HT-29 (cell line): ENCODE measurements at regions not wholly inside any gene's neighbourhood (a gene's known extent, or its start where the extent isn't known, plus 50 kb on each side); places are given as distances from the start of the nearest gene placed in this dataset.

ENCODE experiments used
- DNase-seq: peaks from one replicate; pipeline ENCODE4 v3.0.0-alpha.2; 2015; ENCODE audit warnings: low spot score

DNA sequence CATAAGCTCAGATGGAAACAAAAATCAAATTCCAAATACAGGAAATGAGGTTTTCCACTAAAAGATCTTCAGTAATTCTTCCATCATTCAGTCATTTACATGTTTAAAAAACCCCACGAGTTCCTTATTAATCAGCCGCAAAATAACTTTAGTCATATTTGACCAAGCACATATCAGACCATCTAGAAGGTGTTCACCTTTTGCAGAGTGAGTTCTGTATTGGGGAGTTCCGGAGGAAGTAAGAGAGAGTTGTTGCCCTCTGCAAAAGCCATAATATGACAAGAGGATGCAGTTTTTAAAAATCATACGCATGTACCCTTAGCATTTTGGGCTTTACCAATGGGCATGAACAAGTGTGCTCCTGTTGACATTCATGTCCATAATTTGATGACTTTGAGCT lies 61.6 kb downstream of the CCR1 start:
- DNase-seq: no peak

DNA sequence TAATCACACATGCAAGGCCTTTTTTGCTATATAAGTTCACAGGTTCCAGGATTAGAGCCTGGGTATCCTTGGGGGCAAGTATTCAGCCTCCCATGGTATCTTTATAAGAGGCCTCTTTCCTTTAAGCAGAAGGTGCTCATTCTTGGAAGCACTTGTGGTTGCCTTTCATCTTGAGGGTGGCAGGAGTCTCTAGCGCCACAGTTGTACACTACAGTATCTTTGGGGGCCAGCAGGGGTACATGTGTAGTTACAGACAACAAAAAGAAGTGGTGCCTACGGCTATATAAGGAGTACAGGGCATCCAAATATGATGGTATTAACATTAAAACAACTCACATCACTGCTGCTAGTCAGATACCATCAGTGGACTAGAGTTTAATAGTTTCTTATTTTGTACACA lies 62.1 kb downstream of the CCR1 start:
- DNase-seq: no peak

- DNase-seq: no peak
Measured at GRCh38 chr3:46145147-46145546, 63.0 kb downstream of the CCR1 start.

GRCh38 chr3:46143951-46144473 lies 64.1 kb downstream of the CCR1 start:
- DNase-seq: no peak

- no peak for DNase-seq
Measured at GRCh38 chr3:46141813-46142212, 66.3 kb downstream of the CCR1 start.

GRCh38 chr3:46138581-46138980 lies 69.5 kb downstream of the CCR1 start:
- DNase-seq: no peak

DNA sequence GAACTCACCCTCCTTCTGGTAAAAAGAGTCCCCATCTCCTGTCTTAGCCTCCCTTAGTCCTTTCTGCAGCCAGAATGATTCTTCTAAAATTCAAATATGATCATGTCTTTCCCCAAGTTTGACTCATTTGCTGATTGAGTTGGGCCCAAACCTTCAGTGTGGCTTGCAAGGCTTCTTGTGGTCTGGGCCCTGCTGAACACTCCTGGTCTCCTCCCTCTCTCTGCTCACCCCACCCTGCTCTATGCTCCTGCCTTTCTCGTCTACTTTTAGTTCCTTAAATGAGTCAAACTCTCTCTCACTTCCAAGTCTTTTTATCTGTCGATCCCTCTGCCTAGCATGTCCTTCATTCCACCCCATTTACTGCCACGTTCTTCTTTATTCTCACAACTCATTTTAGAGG lies 72.6 kb downstream of the CCR1 start:
- no peak for DNase-seq

- DNase-seq: no peak
Measured at GRCh38 chr3:46133285-46133684, 74.8 kb downstream of the CCR1 start.

- no peak for DNase-seq
Measured at GRCh38 chr3:46132565-46132964, 75.5 kb downstream of the CCR1 start.

- DNase-seq: no peak
Measured at GRCh38 chr3:46131884-46132450, 76.1 kb downstream of the CCR1 start.

GRCh38 chr3:46130631-46131310 lies 77.3 kb downstream of the CCR1 start:
- no peak for DNase-seq

DNA sequence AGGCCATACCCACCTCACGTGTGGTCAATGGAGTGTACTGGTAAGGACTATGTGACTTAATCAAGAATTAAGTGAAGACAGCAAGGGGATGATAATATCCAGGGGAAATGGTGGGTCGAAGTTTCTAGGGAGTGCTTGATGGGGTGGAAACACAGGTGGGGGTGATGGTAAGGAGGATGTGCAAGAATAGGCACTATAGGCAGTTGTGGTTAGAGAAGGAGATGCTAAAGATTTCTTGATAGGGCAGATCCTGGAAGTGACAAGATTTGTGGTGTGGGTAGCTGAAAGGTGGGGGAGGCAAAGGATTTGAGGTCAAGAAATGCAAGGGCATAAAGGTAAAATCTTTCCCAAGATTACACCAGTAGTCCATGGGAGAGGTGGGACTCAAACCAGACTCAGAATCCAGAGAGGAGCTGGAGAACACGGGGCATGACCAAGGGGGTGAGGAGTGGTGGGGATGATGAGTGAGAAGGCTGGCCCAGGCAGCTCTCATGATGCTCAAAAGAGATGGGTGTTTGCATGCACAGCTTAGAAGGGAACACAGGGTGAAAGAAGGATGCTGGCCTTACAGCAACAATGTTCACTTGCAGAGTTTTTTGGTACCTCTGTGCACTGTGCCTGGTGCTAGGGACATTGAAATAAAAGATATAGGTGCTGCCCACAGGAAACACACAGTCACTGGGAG lies 78.4 kb downstream of the CCR1 start:
- DNase-seq: no peak

DNA sequence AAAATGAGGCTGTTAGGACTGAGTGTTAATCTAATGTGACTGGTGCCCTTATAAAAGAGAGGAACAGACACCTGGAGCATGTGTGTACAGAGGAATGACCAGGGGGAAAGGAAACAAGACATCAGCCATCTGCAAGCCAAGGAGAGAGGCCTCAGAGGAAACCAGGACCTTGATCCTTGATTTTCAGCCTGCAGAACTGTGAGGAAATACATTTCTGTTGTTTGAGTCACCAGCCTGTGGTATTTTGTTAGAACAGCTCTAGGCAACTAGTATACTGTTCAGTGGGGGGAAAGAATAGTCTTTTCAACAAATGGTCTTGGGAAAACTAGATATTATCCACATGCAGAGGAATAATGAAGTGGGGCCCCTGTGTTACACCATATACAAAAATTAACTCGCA lies 80.6 kb downstream of the CCR1 start:
- DNase-seq: no peak

- DNase-seq: no peak
Measured at GRCh38 chr3:46124216-46125177, 83.6 kb downstream of the CCR1 start.

GRCh38 chr3:46123646-46124045 lies 84.5 kb downstream of the CCR1 start:
- DNase-seq: no peak

DNA sequence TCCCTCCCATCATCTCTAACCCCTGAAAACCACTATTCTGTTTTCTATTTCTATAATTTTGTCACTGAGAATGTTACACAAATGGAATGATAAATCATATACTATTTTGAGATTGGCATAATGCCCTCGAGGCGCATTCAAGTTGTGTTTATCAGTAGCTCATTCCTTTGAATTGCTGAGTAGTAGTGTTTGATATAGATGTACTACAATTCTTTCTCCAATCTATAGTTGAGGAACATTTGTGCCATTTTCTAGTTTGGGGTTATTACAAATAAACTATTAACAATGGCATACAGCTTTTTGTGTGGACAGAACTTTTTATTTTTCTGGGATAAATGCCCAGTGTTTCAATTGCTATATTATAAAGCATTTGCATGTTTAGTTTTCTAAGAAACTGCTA lies 86.0 kb downstream of the CCR1 start:
- no peak for DNase-seq

GRCh38 chr3:46120983-46121382 lies 87.1 kb downstream of the CCR1 start:
- DNase-seq: no peak

- DNase-seq: no peak
Measured at GRCh38 chr3:46119709-46120498, 88.2 kb downstream of the CCR1 start.

GRCh38 chr3:46119253-46119652 lies 88.9 kb downstream of the CCR1 start:
- no peak for DNase-seq

DNA sequence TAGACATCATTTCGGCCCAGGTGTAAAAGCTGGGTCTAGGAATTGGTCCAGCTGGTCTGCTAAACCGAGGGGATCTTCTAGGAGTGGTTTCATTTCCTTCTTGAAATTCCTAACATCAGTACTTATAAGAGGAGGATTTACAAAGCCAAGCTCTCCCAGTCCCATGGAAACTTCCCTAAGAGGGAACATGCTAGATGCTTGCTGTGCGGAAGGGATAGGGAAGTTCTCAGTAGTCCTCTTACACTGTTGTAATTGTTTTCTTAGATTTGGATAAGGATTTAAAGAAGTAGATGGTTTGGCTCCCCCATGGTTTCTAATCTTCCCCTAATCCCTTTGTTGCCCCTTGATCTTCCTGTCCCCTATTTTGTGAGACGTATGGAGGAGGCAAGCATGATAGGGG lies 89.7 kb upstream of the XCR1 start:
- no peak for DNase-seq
